ENCODE measurements at regions not wholly inside any gene's neighbourhood (a gene's known extent, or its start where the extent isn't known, plus 50 kb on each side); places are given as distances from the start of the nearest gene placed in this dataset.

GRCh38 chr4:131978120-131978519 is 1171.0 kb upstream of the PCDH10 start:
- Histone ChIP-seq H3K18ac (ENCODE audit: insufficient read length, low read depth, low read length) (no peak overlapping the region), H2AFZ (ENCODE audit: low read length) (no peak overlapping the region), H2BK20ac (ENCODE audit: low read depth, low read length, poor library complexity, severe bottlenecking) (no peak overlapping the region), H3K56ac (ENCODE audit: insufficient read length, low read depth, low read length) (no peak overlapping the region), H4K20me1 (ENCODE audit: control insufficient read depth, insufficient read depth, insufficient read length) (no peaks in the 10 kb centered on the region), H2BK15ac (ENCODE audit: low read depth, low read length) (no peak overlapping the region), H3K27ac (ENCODE audit: insufficient read length, low read depth, low read length) (no peak overlapping the region), H2BK120ac (ENCODE audit: low read depth, low read length, poor library complexity, severe bottlenecking) (no peak overlapping the region), H3K9me3 (ENCODE audit: control insufficient read depth, low read depth, low read length) (no peaks in the 10 kb centered on the region), H3K79me1 (ENCODE audit: insufficient read depth, low read depth, low read length, poor library complexity, severe bottlenecking) (no peaks in the 10 kb centered on the region), H3K4me2 (ENCODE audit: insufficient read depth, insufficient read length, low read length) (no peak overlapping the region), H4K5ac (ENCODE audit: insufficient read length, low read depth, low read length) (no peak overlapping the region), H3K14ac (ENCODE audit: insufficient read depth, low read length) (no peak overlapping the region), H2BK12ac (ENCODE audit: insufficient read length, low read depth, low read length) (no peak overlapping the region), H3K4me1 (ENCODE audit: insufficient read depth, low read length) (no peaks in the 10 kb centered on the region), H3K23ac (ENCODE audit: insufficient read length, low read depth, low read length) (no peak overlapping the region), H3K4ac (ENCODE audit: low read depth, low read length) (no peak overlapping the region), H3K23me2 (ENCODE audit: insufficient read length, low read depth, low read length, poor library complexity, severe bottlenecking) (no peaks in the 10 kb centered on the region), H3T11ph (ENCODE audit: low read length) (no peak overlapping the region), H2AK5ac (ENCODE audit: insufficient read length, low read length) (no peak overlapping the region), H4K91ac (ENCODE audit: insufficient read length, low read depth, low read length) (no peak overlapping the region), H3K79me2 (ENCODE audit: insufficient read depth, low read length) (no peaks in the 10 kb centered on the region), H3K9ac (ENCODE audit: extremely low read depth, insufficient read length, low read length) (no peak overlapping the region), H2BK5ac (ENCODE audit: insufficient read length, low read length) (no peak overlapping the region), H3K27me3 (ENCODE audit: insufficient read depth, low read length) (no peaks in the 10 kb centered on the region), H4K8ac (replicated peaks; ENCODE audit: insufficient read length, low read depth, low read length) (no peak overlapping the region)
- WGBS (ENCODE audit: extremely low coverage, insufficient read length, low lambda C conversion rate) = no CpG with 5 or more reads among the region's 18 CpGs
- TF ChIP-seq CTCF (conservative IDR thresholded peaks at IDR 0.05) = no peak
- no peak overlapping the region for H3K27ac Mint-ChIP-seq
- H3K9me3 Mint-ChIP-seq = peaks cover 46 to 47% of the 10 kb centered on the region in 2 experiments
- H3K27me3 Mint-ChIP-seq (ENCODE audit: low read depth) = no peaks in the 10 kb centered on the region
- DNase-seq = no peak
- peaks cover 22 to 54% (median 29%) of the 10 kb centered on the region in 3 experiments for H3K36me3 Mint-ChIP-seq (ENCODE audit: insufficient read depth in 1 of 3, low read depth in 3 of 3)
- H3K4me3 Mint-ChIP-seq = no peak overlapping the region
- no peaks in the 10 kb centered on the region for H3K4me1 Mint-ChIP-seq
